RWPE2 (cell line): ENCODE measurements at regions not wholly inside any gene's neighbourhood (a gene's known extent, or its start where the extent isn't known, plus 50 kb on each side); places are given as distances from the start of the nearest gene placed in this dataset.

ENCODE experiments used
- ATAC-seq: fragments of 200-7000 bp; cut with Tn5 transposase; 3 replicates; pipeline ENCODE4 v1.9.1; 2021; ENCODE audit warnings: low read depth
- DNase-seq: peaks from one replicate; pipeline ENCODE4 v3.0.0-alpha.2; 2020; ENCODE audit warnings: low spot score
- H3K27ac ChIP-seq: fragments of 450-650 bp; 2 replicates; pipeline ENCODE4 v1.5.1; 2017; ENCODE audit warnings: mild to moderate bottlenecking; ENCODE audit not compliant: poor library complexity, severe bottlenecking
- H3K27me3 ChIP-seq: fragments of 250-450 bp; sonication (Bioruptor Pico); 2 replicates; pipeline ENCODE4 v1.5.1; 2021; ENCODE audit warnings: mild to moderate bottlenecking, moderate library complexity; ENCODE audit not compliant: insufficient read depth, poor library complexity, severe bottlenecking
- H3K36me3 ChIP-seq: fragments of 250-450 bp; sonication (Bioruptor Pico); 2 replicates; pipeline ENCODE4 v1.5.1; 2020; ENCODE audit warnings: low read depth, mild to moderate bottlenecking, moderate library complexity
- H3K4me1 ChIP-seq: fragments of 250-450 bp; sonication (Bioruptor Pico); 2 replicates; pipeline ENCODE4 v1.5.1; 2021; ENCODE audit warnings: mild to moderate bottlenecking, moderate library complexity; ENCODE audit not compliant: insufficient read depth, poor library complexity, severe bottlenecking
- H3K4me3 ChIP-seq: fragments of 250-450 bp; sonication (Bioruptor Pico); 2 replicates; pipeline ENCODE4 v1.5.1; 2021; ENCODE audit warnings: mild to moderate bottlenecking, moderate library complexity; ENCODE audit not compliant: severe bottlenecking
- H3K9me3 ChIP-seq: fragments of 250-450 bp; sonication (Bioruptor Pico); 2 replicates; pipeline ENCODE4 v1.5.1; 2021; ENCODE audit warnings: mild to moderate bottlenecking, moderate library complexity; ENCODE audit not compliant: severe bottlenecking
- TF ChIP-seq, protein P1 (sequence below): fragments of 450-650 bp; IDR thresholded peaks from one replicate; pipeline ENCODE4 v1.5.1; 2017; ENCODE audit warnings: mild to moderate bottlenecking, moderate library complexity; ENCODE audit not compliant: poor library complexity, severe bottlenecking

GRCh38 chr20:22757424-22758183, 173.2 kb upstream of the FOXA2 start:
- Histone ChIP-seq H3K27ac (no peak overlapping the region), H3K36me3 (no peaks in the 10 kb centered on the region), H3K4me1 (peaks cover 10% of the 10 kb centered on the region), H3K27me3 (no peaks in the 10 kb centered on the region), H3K4me3 (no peak overlapping the region), H3K9me3 (no peaks in the 10 kb centered on the region)
- ATAC-seq, result no peak
- TF ChIP-seq, protein P1, sequence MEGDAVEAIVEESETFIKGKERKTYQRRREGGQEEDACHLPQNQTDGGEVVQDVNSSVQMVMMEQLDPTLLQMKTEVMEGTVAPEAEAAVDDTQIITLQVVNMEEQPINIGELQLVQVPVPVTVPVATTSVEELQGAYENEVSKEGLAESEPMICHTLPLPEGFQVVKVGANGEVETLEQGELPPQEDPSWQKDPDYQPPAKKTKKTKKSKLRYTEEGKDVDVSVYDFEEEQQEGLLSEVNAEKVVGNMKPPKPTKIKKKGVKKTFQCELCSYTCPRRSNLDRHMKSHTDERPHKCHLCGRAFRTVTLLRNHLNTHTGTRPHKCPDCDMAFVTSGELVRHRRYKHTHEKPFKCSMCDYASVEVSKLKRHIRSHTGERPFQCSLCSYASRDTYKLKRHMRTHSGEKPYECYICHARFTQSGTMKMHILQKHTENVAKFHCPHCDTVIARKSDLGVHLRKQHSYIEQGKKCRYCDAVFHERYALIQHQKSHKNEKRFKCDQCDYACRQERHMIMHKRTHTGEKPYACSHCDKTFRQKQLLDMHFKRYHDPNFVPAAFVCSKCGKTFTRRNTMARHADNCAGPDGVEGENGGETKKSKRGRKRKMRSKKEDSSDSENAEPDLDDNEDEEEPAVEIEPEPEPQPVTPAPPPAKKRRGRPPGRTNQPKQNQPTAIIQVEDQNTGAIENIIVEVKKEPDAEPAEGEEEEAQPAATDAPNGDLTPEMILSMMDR, result no peak
- DNase-seq, result no peak

DNA sequence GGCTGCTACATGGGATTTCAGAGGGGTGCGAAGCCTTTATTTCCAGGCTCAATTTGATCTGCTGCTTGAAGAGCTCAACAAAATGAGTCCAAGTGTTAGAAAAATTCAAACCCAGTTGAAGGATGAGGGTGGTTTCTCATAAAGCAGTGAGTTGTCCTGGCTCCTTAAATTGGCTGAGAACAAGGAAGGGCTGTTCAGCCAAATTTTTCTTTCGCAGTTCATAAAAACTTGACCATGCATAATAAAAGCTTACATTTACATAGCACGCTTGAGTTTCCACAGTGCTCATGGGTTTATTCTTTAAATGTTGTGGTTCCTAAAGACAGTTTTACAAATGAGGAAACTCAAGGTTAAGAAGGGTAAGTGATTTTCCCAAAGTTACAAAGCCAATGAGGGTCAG, 174.4 kb upstream of the FOXA2 start:
- Histone ChIP-seq H3K27ac (peak overlapping the region; percentile 2), H3K36me3 (no peaks in the 10 kb centered on the region), H3K4me1 (peaks cover 21% of the 10 kb centered on the region), H3K27me3 (no peaks in the 10 kb centered on the region), H3K4me3 (no peak overlapping the region), H3K9me3 (no peaks in the 10 kb centered on the region)
- no peak for DNase-seq
- TF ChIP-seq, protein P1, result no peak
- ATAC-seq, result no peak

DNA sequence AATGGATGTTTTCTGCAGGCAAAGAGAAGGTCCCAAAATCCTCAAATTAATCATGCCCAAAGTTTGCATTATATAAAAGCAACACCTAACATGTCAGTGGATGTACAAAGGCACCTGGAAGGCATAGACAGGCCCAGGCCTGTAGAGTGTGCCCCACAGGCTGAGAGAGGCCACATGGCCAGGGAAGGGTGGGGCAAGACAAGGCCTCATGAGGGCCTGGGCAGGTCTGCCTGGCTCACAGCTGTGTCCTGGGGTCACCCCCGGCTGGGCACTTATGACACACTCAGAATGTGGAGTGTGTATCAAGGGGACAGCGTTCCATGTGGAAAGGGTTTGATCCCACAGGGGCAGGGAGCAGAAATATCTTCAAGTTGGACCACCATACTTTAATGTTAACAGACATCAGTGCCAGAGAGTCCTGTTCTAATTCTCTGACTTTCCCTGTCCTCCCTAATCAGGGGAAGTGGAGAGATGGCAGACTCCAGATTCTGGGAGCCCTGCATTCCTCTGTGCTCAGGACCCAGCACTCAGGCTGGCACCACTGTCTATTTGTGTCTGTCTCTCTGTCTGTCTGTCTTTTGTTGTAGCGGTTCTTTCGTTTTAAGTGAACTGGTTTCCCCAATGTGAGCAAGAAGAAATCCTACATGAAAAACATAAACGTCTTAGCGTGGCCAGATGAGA, 178.3 kb upstream of the FOXA2 start:
- ATAC-seq (peak; percentile 78), DNase-seq (peak; percentile 97)
- Histone ChIP-seq H3K4me3 (peak overlapping the region; percentile 18), H3K4me1 (peaks cover 28% of the 10 kb centered on the region), H3K36me3 (no peaks in the 10 kb centered on the region), H3K27me3 (no peaks in the 10 kb centered on the region), H3K9me3 (no peaks in the 10 kb centered on the region), H3K27ac (peak overlapping the region; percentile 100)
- TF ChIP-seq, protein P1, result no peak

DNA sequence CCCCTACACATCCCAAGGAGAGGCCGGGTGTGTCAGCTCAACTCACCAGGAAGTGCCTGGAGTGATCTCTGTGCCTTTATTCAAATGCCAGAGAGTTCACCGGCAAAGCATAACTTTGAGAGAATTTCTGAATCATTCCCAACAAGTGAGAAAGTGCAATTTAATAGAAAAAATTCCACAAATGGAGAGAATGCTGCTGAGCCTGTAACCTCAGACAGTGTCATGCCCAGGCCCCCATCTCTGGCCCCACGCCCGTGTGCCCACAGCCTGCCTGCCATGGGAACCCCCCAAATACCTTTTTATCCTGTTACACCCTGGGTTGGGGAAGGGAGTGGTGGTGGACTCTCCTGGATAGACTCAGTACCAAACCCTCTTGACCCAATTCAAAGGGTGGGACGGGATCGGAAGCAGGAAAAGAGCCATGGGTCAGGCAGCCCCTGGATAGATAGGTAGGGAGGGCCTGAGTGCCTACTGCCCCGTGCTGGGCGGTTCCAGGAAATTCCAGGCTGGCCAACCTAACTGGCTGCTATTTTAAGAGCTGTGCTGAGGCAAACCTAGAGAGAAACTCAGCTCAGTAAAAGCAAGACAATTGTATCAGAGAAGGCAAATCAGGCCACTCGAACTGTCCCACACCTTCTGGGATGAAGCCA, 179.0 kb upstream of the FOXA2 start:
- peak; percentile 94 for DNase-seq
- Histone ChIP-seq H3K27ac (peak overlapping the region; percentile 100), H3K9me3 (no peaks in the 10 kb centered on the region), H3K27me3 (no peaks in the 10 kb centered on the region), H3K4me1 (peaks cover 28% of the 10 kb centered on the region), H3K4me3 (peak overlapping the region; percentile 18), H3K36me3 (no peaks in the 10 kb centered on the region)
- TF ChIP-seq, protein P1, result no peak
- peak; percentile 81 for ATAC-seq
